ENCODE measurements at regions not wholly inside any gene's neighbourhood (a gene's known extent, or its start where the extent isn't known, plus 50 kb on each side); places are given as distances from the start of the nearest gene placed in this dataset.

- Mint-ChIP-seq H3K9me3 (ENCODE audit: low read depth) (no peaks in the 10 kb centered on the region), H3K36me3 (ENCODE audit: low read depth) (no peaks in the 10 kb centered on the region), H3K27ac (ENCODE audit: unreplicated experiment) (no peak overlapping the region), H3K4me1 (ENCODE audit: low read depth) (peaks cover 4% of the 10 kb centered on the region), H3K27me3 (ENCODE audit: low read depth) (peaks cover 18% of the 10 kb centered on the region), H3K4me3 (ENCODE audit: unreplicated experiment) (no peak overlapping the region)
- no peak for DNase-seq (ENCODE audit: low spot score)
- TF ChIP-seq CTCF (IDR thresholded peaks at IDR 0.05), result no peak
Observed at GRCh38 chr11:27771516-27771915, 71.3 kb upstream of the BDNF start.

DNA sequence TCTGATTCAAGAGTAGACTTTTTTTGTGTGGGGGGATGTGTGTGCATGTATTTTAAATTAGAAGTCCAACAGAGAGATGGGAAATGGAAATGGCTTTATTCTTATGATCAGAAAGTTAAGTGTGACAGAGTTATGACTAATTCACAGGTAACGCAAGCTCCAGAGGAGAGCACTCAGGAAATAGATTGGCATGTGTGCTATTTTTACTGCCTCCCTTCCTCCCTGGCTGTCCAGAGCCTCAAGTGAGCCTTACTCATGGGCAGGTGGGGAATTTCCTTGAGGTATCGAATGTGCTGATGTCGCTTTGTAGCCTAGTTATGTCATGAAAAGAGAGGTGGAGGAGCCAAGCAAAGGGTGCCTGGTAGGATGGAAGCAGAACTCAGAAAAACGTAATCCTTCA lies 70.3 kb upstream of the BDNF start:
- no peak overlapping the region for H3K4me3 Mint-ChIP-seq (ENCODE audit: unreplicated experiment)
- no peak for TF ChIP-seq CTCF (IDR thresholded peaks at IDR 0.05)
- peaks cover 21% of the 10 kb centered on the region for H3K27me3 Mint-ChIP-seq (ENCODE audit: low read depth)
- H3K27ac Mint-ChIP-seq (ENCODE audit: unreplicated experiment), result no peak overlapping the region
- H3K36me3 Mint-ChIP-seq (ENCODE audit: low read depth), result no peaks in the 10 kb centered on the region
- peaks cover 4% of the 10 kb centered on the region for H3K4me1 Mint-ChIP-seq (ENCODE audit: low read depth)
- no peaks in the 10 kb centered on the region for H3K9me3 Mint-ChIP-seq (ENCODE audit: low read depth)
- no peak for DNase-seq (ENCODE audit: low spot score)

DNA sequence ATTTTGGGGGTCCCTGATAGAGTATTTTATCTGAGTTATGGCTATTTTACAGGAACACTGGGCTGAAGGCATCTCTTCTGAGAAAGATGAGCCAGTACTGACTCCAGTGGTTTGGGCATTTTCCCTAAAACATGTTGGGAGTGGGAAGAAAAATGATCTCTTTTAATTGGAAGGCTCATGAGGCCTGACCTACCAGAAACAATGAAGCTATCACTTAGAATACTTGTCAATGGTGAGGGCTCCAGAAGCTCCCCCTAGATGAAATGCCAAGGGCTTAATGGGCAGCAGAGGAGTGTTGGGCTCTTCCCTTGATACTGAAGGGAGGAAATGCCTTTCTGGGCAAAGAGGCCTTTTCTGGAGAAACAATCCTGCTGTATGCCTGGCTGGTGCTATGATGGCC lies 63.5 kb upstream of the BDNF start:
- Mint-ChIP-seq H3K36me3 (ENCODE audit: low read depth) (no peaks in the 10 kb centered on the region), H3K27me3 (ENCODE audit: low read depth) (peaks cover 24% of the 10 kb centered on the region), H3K9me3 (ENCODE audit: low read depth) (no peaks in the 10 kb centered on the region), H3K4me3 (ENCODE audit: unreplicated experiment) (no peak overlapping the region), H3K4me1 (ENCODE audit: low read depth) (peaks cover 11% of the 10 kb centered on the region), H3K27ac (ENCODE audit: unreplicated experiment) (no peak overlapping the region)
- TF ChIP-seq CTCF (IDR thresholded peaks at IDR 0.05), result no peak
- no peak for DNase-seq (ENCODE audit: low spot score)

DNA sequence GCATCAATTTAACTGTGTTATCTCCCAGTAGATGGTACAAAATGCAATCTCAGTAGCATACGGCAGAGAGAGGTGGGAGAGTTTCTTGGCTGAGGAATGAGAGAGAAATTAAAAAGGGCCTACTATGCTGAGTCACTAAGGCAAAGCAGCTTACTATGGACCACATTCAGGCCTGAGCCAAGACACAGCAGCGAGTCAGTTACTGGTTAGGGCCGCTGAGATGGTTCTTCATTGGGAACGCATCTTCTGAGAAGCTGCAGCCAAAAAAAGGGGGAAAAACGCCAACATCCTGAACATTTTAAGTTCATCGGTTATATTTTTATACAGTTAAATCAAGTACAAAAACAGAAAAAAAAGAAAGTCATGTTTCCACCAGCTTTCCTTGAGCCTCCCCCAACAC lies 61.1 kb upstream of the BDNF start:
- TF ChIP-seq CTCF (IDR thresholded peaks at IDR 0.05), result no peak
- no peak overlapping the region for H3K27ac Mint-ChIP-seq (ENCODE audit: unreplicated experiment)
- H3K9me3 Mint-ChIP-seq (ENCODE audit: low read depth), result no peaks in the 10 kb centered on the region
- no peak overlapping the region for H3K4me3 Mint-ChIP-seq (ENCODE audit: unreplicated experiment)
- peaks cover 22% of the 10 kb centered on the region for H3K27me3 Mint-ChIP-seq (ENCODE audit: low read depth)
- H3K36me3 Mint-ChIP-seq (ENCODE audit: low read depth), result no peaks in the 10 kb centered on the region
- H3K4me1 Mint-ChIP-seq (ENCODE audit: low read depth), result peaks cover 26% of the 10 kb centered on the region
- no peak for DNase-seq (ENCODE audit: low spot score)

- TF ChIP-seq CTCF (IDR thresholded peaks at IDR 0.05), result no peak
- Mint-ChIP-seq H3K4me3 (ENCODE audit: unreplicated experiment) (no peak overlapping the region), H3K36me3 (ENCODE audit: low read depth) (no peaks in the 10 kb centered on the region), H3K27me3 (ENCODE audit: low read depth) (peaks cover 10% of the 10 kb centered on the region), H3K27ac (ENCODE audit: unreplicated experiment) (peak overlapping the region; percentile 71), H3K9me3 (ENCODE audit: low read depth) (no peaks in the 10 kb centered on the region), H3K4me1 (ENCODE audit: low read depth) (peaks cover 46% of the 10 kb centered on the region)
- DNase-seq (ENCODE audit: low spot score), result no peak
Observed at GRCh38 chr11:27757953-27758352, 57.7 kb upstream of the BDNF start.

Data from chondrocyte (in vitro differentiated cells).